ENCODE measurements at regions not wholly inside any gene's neighbourhood (a gene's known extent, or its start where the extent isn't known, plus 50 kb on each side); places are given as distances from the start of the nearest gene placed in this dataset.
"Not testable (repeated sequence)": the region's sequence is repeated elsewhere in the genome, so short reads cannot be mapped to it uniquely, and the experiment has no call there.

DNA sequence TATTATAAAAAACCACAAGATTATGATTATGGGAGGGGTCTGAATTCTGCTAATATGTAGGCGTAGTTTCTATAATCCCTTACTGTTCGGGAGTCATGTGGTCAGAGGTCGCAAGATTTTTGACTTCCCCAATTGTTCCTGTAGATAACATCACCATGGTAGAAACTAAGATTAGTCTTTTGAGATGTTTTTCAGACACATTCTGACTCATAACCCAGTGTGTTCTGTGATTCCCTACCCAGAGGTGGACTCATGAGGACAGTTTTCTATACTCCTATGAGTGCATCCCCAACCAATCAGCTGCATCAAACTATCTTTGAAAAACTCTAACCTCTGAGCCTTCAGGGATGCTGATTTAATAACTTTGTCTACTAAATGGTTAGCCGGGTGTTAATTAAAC, 175.5 kb downstream of the RFPL4B start:
- DNase-seq = no peak

DNA sequence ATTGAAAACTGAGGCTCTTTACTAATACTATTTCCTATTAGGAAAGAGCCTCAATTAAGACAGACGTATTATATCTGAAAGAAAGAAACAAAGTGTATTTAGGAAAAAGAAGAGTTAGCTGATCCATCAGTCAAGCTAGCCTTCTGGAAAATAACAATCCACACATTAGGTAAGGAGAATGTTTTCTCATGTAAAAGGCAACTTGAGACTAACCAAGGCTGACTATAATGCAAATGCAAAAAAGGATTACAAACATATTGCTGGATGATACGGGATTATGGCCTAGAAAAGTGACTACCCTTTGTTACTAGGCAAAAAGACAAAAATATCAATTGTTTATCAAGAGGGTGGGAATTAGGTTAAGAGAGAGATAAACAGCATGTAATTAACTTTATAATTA, 176.9 kb downstream of the RFPL4B start:
- no peak for DNase-seq

DNA sequence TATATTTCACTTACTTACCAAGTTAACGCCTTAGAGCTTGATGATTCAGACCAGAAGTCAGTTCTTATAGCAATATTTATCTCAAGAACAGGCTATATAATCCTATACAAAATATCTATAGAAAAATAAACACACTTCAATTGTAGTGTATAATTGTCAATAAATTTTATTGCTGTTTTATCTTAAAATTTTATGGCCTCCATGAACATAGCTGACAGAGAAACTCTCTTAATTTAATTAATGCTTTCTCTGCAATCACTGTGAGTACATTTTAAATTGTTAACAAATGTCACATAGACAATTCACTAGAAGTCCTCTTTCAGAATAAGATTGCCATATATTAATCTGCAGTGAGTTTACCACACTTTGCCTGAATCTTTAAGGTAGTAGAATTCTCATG, 178.6 kb downstream of the RFPL4B start:
- DNase-seq = no peak

DNA sequence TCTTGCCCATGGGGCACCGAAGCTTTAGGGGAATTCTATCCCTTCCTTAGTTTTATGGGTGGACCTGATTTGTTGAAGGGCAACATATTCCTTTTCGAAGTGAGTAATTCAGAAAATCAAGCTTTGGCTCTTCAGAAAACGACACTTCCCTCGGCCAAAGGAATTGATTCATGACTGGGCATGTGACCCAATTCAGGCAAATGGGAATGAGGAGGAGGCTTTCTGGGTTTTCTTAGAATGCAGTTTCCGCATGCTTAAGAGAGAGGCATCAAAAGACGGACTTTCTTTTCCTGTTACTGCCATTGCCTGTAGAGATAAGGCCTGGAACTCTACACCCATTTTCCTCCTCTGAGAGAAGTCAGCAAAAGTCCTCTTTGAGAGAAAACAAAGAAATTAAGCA, 179.5 kb downstream of the RFPL4B start:
- no peak for DNase-seq

DNA sequence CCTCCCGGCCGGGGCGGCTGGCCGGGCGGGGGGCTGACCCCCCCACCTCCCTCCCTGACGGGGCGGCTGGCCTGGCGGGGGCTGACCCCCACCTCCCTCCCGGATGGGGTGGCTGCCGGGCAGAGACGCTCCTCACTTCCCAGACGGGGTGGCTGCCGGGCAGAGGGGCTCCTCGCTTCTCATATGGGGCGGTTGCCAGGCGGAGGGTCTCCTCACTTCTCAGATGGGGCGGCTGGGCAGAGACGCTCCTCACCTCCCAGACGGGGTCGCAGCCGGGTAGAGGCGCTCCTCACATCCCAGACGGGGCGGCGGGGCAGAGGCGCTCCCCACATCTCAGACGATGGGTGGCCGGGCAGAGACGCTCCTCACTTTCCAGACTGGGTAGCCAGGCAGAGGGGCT, 181.2 kb downstream of the RFPL4B start:
- DNase-seq = not testable (repeated sequence)

DNA sequence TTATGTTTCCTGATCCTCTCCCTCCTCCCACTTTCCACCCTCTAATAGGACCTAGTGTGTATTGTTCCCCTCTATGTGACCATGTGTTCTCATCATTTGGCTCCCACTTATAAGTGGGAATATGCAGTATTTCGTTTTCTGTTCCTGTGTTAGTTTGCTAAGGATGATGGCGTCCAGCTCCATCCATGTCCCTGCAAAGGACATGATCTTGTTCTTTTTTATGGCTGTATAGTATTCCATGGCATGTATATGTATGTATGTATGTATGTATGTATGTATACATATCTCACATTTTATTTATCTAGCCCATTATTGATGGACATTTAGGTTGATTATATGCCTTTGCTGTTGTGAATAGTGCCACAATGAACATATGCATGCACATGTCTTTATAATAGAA, 188.7 kb downstream of the RFPL4B start:
- DNase-seq = no peak

DNA sequence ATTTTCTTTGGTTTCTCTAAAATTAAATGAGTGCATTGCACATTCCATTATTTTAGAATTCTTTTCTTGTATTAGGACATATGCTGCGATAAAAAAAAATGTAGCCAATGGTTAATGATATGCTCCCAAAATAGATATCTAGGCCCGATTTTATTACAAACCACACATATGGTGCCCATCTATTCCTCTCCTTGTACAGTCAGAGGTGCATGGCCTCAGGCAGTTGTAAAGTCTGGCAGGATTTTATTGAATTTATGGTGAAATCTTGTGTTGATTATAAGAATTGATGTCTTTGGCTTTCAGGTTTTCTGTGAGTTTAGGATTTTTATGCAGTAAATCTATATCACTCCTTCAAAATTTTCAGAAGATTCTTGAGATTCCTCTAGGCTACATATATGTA, 192.2 kb downstream of the RFPL4B start:
- DNase-seq = no peak

DNA sequence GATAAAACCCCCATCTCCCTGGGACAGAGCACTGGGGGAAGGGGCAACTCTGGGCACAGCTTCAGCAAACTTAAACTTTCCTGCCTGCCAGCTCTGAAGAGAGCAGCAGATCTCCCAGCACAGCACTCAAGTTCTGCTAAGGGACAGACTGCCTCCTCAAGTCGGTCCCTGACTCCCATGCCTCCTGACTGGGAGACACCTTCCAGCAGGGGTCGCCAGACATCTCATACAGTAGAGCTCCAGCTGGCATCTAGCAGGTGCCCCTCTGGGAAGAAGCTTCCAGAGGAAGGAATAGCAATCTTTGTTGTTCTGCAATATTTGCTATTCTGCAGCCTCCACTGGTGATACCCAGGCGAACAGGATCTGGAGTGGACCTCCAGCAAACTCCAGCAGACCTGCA, 194.7 kb downstream of the RFPL4B start:
- DNase-seq = not testable (repeated sequence)

DNA sequence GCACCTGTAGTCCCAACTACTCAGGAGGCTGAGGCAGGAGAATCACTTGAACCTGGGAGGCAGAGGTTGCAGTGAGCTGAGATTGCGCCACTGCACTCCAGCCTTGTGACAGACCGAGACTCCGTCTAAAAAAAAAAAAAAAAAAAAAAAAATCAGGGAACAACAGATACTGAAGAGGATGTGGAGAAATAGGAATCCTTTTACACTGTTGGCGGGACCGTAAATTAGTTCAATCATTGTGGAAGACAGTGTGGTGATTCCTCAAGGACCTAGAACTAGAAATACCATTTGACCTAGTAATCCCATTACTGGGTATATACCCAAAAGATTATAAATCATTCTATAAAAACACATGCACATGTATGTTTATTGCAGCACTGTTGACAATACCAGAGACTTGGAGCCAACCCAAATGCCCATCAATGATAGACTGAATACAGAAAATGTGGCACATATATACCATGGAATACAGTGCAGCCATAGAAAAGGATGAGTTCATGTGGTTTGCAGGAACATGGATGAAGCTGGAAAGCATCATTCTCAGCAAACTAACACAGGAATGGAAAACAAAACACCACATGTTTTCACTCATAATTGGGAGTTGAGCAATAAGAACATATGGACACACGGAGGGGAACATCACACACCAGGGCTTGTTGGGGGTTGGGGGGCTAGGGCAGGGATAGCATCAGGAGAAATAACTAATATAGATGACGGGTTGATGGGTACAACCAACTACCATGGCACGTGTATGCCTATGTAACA, 200.4 kb downstream of the RFPL4B start:
- DNase-seq = not testable (repeated sequence)

DNA sequence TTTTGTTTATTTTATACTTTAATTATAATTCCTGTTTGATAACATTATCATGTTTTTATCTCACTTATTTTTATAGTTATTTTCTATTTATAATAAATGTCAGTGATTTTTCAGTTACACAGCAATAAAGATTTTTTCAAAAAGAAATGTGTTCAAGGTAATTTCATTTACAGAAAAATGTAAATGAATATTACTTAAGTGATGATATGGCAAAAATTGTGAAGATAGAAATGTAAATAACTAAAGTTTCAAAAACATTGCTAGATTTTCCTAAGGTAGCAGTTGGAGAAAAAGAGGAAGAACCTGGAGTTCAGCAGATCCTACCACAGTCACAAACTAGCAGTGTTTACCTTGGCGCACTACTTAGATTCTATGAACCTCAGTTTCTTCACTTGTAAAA, 202.6 kb downstream of the RFPL4B start:
- DNase-seq = no peak

DNA sequence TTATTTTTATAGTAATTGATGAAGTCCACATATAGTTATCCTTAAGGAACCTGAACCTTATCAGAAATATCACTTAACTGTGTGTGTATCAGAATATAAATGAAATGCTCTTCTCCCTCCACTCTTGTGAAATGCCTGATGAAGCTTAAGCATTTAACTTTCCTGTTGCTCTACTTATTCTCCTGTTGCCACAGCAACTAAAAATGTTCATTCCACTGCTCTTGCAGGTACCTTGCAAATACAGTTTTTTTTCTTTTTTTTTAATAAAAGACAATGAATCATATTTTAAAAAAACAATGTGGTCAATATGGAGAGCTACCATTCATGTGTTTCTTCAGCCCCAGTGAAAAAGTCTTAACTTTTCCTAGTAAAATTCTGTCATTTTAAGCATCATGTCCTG, 210.3 kb downstream of the RFPL4B start:
- no peak for DNase-seq

DNA sequence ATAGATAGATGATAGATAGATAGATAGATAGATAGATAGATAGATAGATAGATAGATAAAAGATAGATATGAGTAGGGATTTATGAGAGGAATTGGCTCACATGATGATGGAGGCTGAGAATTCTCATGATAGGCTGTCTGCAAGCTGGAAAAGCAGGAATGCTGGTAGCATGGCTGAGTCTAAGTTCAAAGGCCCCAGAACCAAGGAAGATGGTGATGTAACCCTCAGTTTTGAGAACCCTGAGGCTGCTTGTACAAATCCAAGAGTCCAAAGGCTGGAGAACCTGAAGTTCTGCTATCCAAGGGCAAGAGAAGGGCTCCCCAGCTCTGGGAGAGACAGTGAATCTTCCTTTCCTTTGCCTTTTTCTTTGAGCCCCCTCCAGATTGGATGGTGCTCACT, 210.8 kb downstream of the RFPL4B start:
- DNase-seq = no peak

DNA sequence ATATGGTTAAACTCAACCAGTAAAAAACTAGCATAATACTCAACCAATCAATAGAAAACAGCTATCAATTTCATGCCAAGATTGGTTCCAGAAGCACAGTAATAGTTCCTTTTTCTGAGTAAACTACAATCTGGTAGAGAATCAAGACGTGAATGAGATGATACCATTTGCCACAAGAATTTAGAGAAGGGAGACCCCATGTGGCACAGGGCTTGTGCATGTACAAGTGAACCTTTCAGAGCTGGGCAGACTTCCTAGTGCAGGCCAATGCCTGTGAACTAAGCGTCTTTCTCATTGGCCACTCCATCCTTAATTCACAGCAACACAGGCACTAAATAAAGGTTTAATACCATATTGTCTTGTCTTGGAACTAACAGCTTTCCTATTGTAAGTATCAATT, 213.5 kb downstream of the RFPL4B start:
- no peak for DNase-seq

DNA sequence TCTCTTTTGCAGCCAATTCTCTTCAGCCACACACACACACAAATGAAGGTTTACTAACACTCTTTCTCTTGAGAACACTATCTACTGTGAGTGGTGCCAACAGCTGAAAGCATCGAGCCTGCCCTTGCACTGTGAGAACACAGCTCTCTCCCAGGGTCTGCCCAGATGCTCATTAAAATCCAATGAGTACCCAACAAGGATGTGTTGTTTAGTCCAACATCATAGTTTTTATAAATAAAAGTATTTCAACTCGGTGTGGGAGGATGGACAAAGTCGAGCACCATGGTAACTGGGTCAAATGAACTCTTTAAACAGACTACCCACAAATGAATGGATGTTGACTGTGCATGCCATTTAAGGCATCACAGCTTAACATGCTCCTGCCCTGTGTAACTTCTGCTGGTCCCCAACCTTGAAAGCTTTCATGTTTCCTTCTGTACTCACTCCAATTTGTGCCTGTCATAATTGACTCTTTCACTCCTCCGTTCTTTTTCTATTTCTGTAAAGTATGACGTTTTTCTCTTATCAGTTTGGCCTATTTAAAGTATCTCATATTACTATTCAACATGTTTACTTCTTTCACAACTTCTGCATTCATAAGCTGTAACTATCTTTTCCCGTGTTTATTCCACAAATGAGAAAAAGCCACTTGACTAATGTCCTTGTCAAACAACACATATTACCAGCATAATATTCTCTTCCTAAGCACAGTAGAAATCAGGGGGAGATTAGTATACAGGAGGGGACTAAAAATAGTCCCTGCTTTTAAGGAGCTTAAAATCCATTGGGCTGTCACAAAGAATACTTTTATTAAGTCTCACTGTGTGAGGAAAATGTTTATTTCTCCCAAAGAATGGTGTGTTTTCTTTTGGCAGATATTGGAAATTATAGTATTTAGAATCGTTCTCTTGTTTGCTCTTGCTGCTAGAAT, 215.4 kb downstream of the RFPL4B start:
- DNase-seq = no peak

DNA sequence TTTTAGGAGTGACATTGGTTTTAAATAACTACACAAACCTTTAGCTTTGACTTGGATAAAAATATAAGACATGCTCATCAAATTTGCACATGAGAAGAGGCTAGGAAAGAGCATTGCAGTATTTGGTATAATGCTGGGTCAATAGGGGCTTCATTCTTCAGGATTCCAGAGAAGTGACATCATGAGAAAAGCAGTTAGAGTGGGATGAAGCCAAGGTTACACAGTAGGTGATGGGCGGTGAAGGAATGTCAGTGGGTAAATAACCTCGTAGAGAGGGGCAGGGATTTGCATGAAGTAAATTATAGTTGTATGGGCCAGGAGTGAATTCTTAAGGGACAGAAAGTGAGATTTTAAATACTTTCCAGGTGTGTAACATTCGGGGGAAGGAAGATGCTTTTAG, 216.2 kb downstream of the RFPL4B start:
- DNase-seq = no peak

DNA sequence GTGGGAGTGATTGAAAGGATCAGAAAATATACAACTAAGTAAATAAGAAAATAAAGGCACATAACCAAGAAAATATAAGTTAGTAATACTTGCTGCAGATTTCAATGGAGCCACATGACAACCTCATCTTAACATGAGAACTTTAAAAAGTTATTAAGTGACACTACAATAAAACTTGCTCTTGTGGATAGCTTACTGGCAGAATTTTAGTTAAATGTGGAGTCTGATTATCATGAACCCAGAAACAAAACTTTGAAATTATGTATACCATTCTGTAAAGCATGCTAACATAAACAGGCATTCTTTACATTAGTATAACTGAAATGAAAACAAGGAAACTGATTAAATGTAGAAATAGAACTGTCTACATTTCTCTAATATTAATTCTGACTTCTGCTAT, 220.9 kb downstream of the RFPL4B start:
- DNase-seq = no peak

DNA sequence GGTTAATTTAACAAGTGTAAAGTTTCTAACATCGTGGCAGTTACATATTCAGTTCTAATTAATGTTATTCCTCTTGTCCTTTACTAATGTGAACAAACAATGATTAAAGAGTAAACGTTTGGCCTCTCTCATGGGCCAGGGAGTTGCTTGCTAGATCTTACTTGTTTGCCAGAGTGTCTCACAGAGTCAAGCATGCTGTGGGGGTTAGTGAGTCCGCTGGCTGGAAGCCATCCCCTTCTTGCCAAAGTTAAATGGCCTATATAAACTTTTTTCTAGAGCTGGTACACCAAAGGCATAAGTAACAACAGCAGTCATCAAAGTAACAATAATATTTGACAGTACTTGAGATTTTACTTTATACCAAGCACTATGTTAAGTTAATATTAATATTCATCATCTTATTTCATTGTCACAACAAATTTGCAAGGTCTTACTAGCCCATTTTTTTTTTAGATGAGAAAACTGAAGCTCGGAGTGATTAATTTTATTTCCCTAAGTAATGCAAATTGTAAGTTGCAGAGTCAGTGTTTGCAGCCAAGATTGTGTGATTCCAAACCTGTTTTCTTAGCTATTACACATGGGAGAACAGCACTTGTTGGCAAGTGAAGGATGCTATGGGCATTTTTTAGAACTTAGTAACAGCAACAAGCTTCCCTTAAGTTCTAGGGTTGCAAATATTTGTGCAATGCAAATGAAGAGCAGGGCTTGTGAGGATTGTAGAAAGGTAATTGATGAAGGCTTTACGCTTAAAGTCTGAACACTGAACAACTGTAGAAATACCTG, 224.5 kb downstream of the RFPL4B start:
- no peak for DNase-seq

DNA sequence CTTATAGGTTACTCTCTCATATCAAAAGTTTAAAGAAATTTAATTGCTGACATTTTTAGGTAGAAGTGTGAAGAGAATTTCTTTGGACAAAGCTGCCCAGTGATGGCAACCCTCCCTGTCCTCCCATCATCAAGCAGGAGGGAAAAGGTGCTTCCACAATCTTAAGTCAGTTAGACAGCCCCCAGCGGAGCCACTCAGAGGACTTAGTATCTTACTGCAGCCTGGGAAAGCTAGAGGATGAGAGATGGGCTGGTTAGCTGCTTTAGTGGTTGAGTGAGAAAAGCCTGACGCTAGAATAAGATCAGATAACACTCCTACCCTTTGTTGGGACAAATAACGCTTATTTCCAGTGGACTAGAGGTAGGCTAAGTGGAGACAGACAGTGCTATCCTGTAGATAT, 227.1 kb downstream of the RFPL4B start:
- DNase-seq = no peak

DNA sequence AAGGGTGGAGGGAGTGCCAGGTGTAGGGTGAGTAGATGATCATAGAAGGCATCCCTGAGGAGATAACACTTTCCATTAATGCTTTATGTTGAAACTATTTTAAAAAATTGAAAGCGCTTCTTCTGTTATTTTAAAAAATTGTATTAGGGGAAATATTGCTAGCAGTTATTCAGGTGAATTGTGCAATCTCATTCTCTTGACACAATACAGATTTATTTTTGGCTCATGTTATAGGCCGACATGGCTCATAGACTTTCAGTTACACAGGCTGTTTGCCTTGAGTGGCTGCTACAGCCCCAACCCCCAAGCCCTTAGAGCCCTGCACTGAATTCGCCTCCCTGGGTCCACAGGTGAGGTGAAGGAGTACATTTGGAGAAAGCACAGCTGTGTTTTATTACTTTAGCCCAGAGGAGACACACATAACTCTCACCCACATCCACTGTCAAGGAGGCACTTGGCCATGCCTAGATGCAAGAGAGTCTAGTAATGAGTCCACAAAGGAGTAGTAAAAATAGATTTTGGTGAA, 228.2 kb downstream of the RFPL4B start:
- no peak for DNase-seq

DNA sequence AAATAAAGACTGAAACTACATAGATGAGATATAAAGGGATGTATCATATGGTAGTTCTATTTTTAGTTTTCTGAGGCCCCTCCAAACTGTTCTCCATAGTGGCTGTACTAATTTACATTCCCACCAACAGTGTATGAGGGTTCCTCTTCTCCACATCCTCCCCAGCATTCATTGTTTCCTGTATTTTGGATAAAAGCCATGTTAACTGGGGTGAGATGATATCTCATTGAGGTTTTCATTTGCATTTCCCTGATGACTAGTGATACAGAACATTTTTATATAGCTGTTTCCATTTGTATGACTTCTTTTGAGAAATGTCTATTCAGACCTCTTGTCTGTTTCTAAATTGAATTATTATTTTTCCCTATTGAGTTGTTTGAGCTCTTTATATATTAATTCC, 229.3 kb downstream of the RFPL4B start:
- no peak for DNase-seq

DNA sequence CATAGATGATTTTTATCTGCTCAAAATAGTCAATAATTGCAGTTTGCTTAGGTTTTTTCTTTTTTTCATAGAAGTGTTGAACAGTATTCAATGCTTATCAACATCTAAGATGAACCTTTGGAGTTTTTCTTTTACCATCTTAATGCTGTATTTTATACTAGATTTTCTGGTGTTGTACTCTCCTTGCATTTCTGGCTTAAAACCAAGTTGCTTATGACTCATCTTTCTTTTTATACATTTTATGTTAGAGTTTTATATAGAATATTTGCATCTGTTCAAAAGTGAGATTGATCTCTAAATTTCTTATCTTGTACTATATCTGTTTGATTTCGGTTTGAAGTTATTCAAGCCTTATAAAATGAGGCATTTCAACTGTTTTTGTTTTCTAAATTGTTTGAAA, 232.5 kb downstream of the RFPL4B start:
- DNase-seq = no peak

DNA sequence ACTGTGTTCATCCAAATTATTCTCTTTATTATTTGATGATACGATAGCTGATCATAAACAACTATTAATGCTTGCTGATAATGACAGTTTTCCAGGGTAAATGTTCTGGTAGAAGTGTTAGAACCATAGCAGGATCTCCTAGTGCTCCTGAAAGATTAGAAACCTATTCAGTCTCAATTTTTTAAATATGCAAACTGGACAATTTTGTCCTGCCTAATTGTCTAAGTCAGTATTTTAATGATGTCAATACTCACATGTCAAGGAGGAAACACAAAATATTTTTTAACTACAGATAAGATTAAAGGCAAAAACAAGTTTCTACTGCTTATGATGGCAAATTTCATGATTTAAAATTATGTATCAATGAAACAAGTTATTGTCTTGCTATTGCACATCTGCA, 233.9 kb downstream of the RFPL4B start:
- no peak for DNase-seq

DNA sequence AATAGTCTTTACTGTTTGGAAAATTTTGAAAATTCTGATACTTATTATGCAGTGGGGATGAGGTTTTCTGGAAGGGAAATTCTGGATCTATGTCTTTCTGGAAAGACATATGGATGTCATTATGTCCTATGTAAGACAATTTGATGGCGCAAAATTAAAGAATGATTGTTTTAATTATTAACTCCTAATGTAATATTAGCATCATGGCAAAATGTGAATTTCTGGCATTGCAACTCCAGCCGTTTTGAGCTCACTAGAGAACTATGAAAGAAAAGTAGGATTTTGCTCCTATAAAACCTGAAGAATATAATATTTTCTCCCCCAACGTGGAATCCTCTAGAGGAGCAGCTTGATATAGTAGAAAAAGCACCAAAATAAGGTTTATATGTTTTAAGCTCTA, 243.2 kb downstream of the RFPL4B start:
- DNase-seq = no peak

All from NK-92 treated with Interleukin-12 subunit alpha and Interleukin-12 subunit beta, amount 100 ng/mL, for 24 hours (cell line).